OCI-LY7 (cell line): ENCODE measurements at regions not wholly inside any gene's neighbourhood (a gene's known extent, or its start where the extent isn't known, plus 50 kb on each side); places are given as distances from the start of the nearest gene placed in this dataset.

ENCODE experiments used
- CTCF ChIP-seq: fragments of 200-600 bp; sonication (generic); conservative IDR thresholded peaks from 2 replicates; pipeline ENCODE4 v1.5.1; 2014; ENCODE audit warnings: mild to moderate bottlenecking, antibody characterized with exemption, low read length, moderate library complexity, mixed read lengths
- EZH2phosphoT487 ChIP-seq: fragments of 200-600 bp; sonication (generic); IDR thresholded peaks from 2 replicates; pipeline ENCODE4 v1.6.1; 2018; ENCODE audit warnings: low read depth, borderline replicate concordance, mild to moderate bottlenecking, mixed run types, antibody characterized with exemption, low read length, moderate library complexity, mixed read lengths

GRCh38 chr21:18006691-18007090 lies 187.5 kb upstream of the C21orf91 start:
- TF ChIP-seq CTCF (no peak), EZH2phosphoT487 (no peak)
